Mucosa of descending colon (tissue), 3 donors: ENCODE measurements at regions not wholly inside any gene's neighbourhood (a gene's known extent, or its start where the extent isn't known, plus 50 kb on each side); places are given as distances from the start of the nearest gene placed in this dataset.

Experiments used
- ATAC-seq: fragments of 200-7000 bp; cut with Tn5 transposase; one replicate; pipeline ENCODE4 v1.9.1; 2020; ENCODE audit warnings: mild to moderate bottlenecking, moderate library complexity
- DNase-seq, 3 donors: peaks; one replicate each; pipeline ENCODE4 v3.0.0-alpha.2; 2020
- H3K36me3 ChIP-seq: fragments of 200-600 bp; one replicate; pipeline ENCODE4 v1.8.0; 2021; ENCODE audit warnings: low read depth, mild to moderate bottlenecking
- H3K4me1 ChIP-seq: fragments of 200-600 bp; one replicate; pipeline ENCODE4 v1.8.0; 2021; ENCODE audit warnings: low read depth, mild to moderate bottlenecking
- H3K4me3 ChIP-seq: fragments of 200-600 bp; one replicate; pipeline ENCODE4 v1.8.0; 2021; ENCODE audit warnings: mild to moderate bottlenecking
- H3K9me3 ChIP-seq: fragments of 200-600 bp; one replicate; pipeline ENCODE4 v1.8.0; 2021; ENCODE audit warnings: mild to moderate bottlenecking
- intact Hi-C, 2 donors: fragments of 100-400 bp; cut with DNase I in 1 of 2; cut with micrococcal nuclease in 1 of 2; formaldehyde crosslinking; loops; one replicate each; pipeline versions ENCODE4 v1.11.0 to v1.11.1; 2022; cut with DNase I, micrococcal nuclease
- TF ChIP-seq, protein P1 (sequence below): fragments of 200-600 bp; IDR thresholded peaks from one replicate; pipeline ENCODE4 v1.8.0; 2022; ENCODE audit warnings: antibody characterized with exemption, mild to moderate bottlenecking
- donor health status: DM: no; HTN: no; CAD: no; lungs with moderate emphysema.
- donor health status: DM: no; HTN: no; CAD: no.
- donor health status: DM: no; HTN: yes; CAD: no.

DNA sequence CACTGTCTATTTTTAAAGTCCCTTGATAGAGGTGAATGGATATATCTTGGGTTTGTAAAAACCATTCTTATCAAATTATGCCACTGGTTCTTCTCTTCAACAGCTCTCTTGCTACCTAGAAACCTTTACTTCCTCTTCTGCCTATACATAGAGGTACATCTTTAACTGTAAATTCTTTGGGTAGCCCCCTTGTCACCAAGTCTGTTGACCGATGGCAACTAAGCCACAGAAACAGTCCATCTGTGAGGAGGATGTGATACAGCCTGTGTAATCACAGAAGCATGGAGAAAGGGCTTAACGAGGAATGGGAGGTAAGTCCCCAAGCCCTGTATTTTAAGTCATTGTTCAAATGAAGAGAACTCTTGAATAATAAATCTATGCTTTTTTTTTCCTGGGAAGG, 246.5 kb upstream of the MDFIC2 start:
- no peaks in the 10 kb centered on the region for H3K9me3 ChIP-seq
- no peaks in the 10 kb centered on the region for H3K36me3 ChIP-seq
- ATAC-seq: no peak
- TF ChIP-seq, protein P1, sequence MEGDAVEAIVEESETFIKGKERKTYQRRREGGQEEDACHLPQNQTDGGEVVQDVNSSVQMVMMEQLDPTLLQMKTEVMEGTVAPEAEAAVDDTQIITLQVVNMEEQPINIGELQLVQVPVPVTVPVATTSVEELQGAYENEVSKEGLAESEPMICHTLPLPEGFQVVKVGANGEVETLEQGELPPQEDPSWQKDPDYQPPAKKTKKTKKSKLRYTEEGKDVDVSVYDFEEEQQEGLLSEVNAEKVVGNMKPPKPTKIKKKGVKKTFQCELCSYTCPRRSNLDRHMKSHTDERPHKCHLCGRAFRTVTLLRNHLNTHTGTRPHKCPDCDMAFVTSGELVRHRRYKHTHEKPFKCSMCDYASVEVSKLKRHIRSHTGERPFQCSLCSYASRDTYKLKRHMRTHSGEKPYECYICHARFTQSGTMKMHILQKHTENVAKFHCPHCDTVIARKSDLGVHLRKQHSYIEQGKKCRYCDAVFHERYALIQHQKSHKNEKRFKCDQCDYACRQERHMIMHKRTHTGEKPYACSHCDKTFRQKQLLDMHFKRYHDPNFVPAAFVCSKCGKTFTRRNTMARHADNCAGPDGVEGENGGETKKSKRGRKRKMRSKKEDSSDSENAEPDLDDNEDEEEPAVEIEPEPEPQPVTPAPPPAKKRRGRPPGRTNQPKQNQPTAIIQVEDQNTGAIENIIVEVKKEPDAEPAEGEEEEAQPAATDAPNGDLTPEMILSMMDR: no peak
- DNase-seq: no peak
- intact Hi-C loops: loop anchor here in 1 of 2 donors (10.0 kb wide), 1 partner anchor 1086 kb away; no protein-coding TSS in a partner anchor
- no peaks in the 10 kb centered on the region for H3K4me1 ChIP-seq
- H3K4me3 ChIP-seq: no peak overlapping the region

DNA sequence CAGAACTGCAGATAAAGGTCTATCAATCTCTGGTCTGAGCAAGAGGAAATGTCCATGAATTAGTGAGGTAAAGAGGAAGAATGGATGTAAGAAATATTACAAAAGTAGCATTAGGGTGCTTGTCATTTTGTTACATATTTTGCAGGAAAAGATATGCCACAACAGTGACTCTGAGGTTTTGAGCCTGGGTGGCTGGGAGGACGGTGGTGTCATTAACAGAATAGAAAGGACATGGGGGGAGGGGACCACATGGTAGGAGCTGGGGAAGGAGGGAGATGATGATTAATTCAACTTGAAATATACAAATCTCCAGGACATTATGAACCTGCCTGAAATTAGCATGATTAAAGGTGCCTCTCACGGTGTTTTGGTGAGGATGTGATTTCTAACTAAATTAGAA, 245.5 kb upstream of the MDFIC2 start:
- TF ChIP-seq, protein P1: no peak
- DNase-seq: no peak
- no peak for ATAC-seq
- intact Hi-C loops: loop anchor here in 1 of 2 donors (10.0 kb wide), 1 partner anchor 1087 kb away; no protein-coding TSS in a partner anchor
- no peak overlapping the region for H3K4me3 ChIP-seq
- no peaks in the 10 kb centered on the region for H3K36me3 ChIP-seq
- H3K9me3 ChIP-seq: no peaks in the 10 kb centered on the region
- no peaks in the 10 kb centered on the region for H3K4me1 ChIP-seq

DNA sequence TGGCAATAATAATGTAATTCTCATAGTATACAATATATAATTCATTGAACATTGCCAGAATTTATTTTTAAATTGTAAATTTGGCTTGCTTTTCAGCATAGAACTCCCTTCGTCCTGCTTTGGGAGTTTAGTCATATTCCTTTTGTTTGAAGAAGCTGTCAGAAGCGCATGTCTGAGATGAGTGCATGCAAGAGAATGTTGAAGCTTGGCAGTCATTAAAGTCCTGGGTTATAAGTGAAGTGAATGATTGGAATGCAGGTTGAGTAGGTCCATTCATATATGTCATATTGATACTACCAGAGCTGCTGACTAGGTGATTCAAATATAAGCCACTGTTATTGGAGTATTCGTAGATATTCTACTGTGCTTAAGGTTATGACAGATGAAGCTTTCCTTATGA, 243.6 kb upstream of the MDFIC2 start:
- TF ChIP-seq, protein P1: no peak
- ATAC-seq: no peak
- Histone ChIP-seq H3K9me3 (no peaks in the 10 kb centered on the region), H3K4me1 (no peaks in the 10 kb centered on the region), H3K4me3 (no peak overlapping the region), H3K36me3 (no peaks in the 10 kb centered on the region)
- DNase-seq: no peak
- intact Hi-C loops: loop anchor here in 1 of 2 donors (10.0 kb wide), 1 partner anchor 1089 kb away; no protein-coding TSS in a partner anchor

DNA sequence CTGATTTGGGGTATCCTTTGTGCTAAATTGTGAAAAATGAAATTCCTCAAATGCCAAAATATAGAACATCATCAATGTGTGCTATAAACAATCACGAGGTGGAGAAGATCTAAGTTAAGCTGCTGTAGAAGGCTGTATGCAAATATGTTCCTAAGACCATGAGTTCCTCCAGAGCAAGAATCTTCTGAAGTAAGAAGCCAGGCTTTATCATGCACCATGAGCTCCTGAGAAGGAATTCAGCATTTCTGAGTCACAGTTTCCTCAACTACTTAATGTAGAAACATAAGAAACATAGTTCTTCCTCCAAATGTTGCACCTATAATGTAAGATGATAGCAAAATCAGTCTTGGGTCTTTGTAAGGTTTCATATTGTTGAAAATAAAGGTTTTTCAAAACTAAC, 241.7 kb upstream of the MDFIC2 start:
- Histone ChIP-seq H3K4me3 (no peak overlapping the region), H3K9me3 (no peaks in the 10 kb centered on the region), H3K4me1 (no peaks in the 10 kb centered on the region), H3K36me3 (no peaks in the 10 kb centered on the region)
- intact Hi-C loops: loop anchor here in 1 of 2 donors (10.0 kb wide), 1 partner anchor 1091 kb away; no protein-coding TSS in a partner anchor
- DNase-seq: no peak
- TF ChIP-seq, protein P1: no peak
- no peak for ATAC-seq

- DNase-seq: peak; percentile 54 to 85 (median 77)
- TF ChIP-seq, protein P1: peak; percentile 63
- peak; percentile 84 for ATAC-seq
- intact Hi-C loops: loop anchor here in 1 of 2 donors (10.0 kb wide), 1 partner anchor 1094 kb away; no protein-coding TSS in a partner anchor
- H3K4me1 ChIP-seq: no peaks in the 10 kb centered on the region
- no peaks in the 10 kb centered on the region for H3K9me3 ChIP-seq
- H3K4me3 ChIP-seq: no peak overlapping the region
- H3K36me3 ChIP-seq: no peaks in the 10 kb centered on the region
Measured at GRCh38 chr3:70550723-70551319, 238.4 kb upstream of the MDFIC2 start.
